ENCODE measurements at regions not wholly inside any gene's neighbourhood (a gene's known extent, or its start where the extent isn't known, plus 50 kb on each side); places are given as distances from the start of the nearest gene placed in this dataset.

DNA sequence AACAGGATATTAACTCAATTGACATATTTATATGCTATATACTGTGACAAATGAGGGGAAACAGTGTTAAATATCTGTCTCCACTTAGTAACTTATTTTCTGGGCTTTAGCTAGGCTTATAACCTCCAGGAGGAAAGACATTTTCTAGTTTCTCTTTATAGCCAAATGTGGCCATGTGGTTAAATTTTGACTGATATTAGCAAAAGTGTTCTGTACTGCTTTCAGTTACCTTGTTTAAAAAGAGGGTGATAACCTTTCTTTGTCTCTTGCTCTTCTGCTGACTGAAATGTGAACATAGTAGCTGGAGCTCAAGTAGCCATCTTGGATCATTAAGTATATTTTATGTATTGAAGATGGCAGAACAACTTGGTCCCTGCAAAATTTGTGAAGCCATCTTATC lies 253.7 kb downstream of the PDHA2 start:
- Histone ChIP-seq H3K4me2 (ENCODE audit: low read depth, low read length) (no peak overlapping the region), H4K5ac (ENCODE audit: low read depth, low read length) (no peak overlapping the region), H3K23ac (ENCODE audit: low read depth, low read length) (no peak overlapping the region), H3K36me3 (ENCODE audit: control insufficient read depth, insufficient read depth, low read length) (no peaks in the 10 kb centered on the region), H3K9me3 (ENCODE audit: control insufficient read depth, insufficient read depth, low read length) (0 out of 2 replicates have a peak, but pooled peaks cover 3% of the 10 kb centered on the region), H3K4me3 (ENCODE audit: insufficient read depth, low read depth, low read length) (no peak overlapping the region), H4K91ac (ENCODE audit: insufficient read depth, low read depth, low read length) (no peak overlapping the region), H3K79me1 (ENCODE audit: low read depth in 1 of 2, low read length in 2 of 2) (no peaks in the 10 kb centered on the region), H2AFZ (replicated peaks; ENCODE audit: low read length, poor library complexity) (no peak overlapping the region), H3K56ac (ENCODE audit: extremely low read depth, insufficient read depth, low read length) (no peak overlapping the region), H2BK5ac (ENCODE audit: low read depth, low read length, poor library complexity, severe bottlenecking) (no peak overlapping the region), H2BK15ac (ENCODE audit: low read depth, low read length) (no peak overlapping the region), H3K9me1 (ENCODE audit: insufficient read depth, low read length) (no peaks in the 10 kb centered on the region), H2AK9ac (replicated peaks; ENCODE audit: low read depth, low read length, poor library complexity) (no peak overlapping the region), H3K4me1 (ENCODE audit: control insufficient read depth, insufficient read depth, low read length) (no peaks in the 10 kb centered on the region), H4K20me1 (ENCODE audit: insufficient read depth, low read length) (no peaks in the 10 kb centered on the region), H2BK120ac (ENCODE audit: low read depth, low read length) (no peak overlapping the region), H2AK5ac (ENCODE audit: low read depth, low read length) (no peak overlapping the region), H2BK20ac (ENCODE audit: low read depth, low read length) (no peak overlapping the region), H4K8ac (ENCODE audit: low read depth in 2 of 2, low read length in 2 of 2) (no peak overlapping the region), H3K9ac (ENCODE audit: low read depth, low read length) (no peak overlapping the region), H3K18ac (ENCODE audit: low read depth, low read length) (no peak overlapping the region), H3K14ac (replicated peaks; ENCODE audit: low read depth, low read length) (no peak overlapping the region), H3K4ac (ENCODE audit: low read depth, low read length) (no peak overlapping the region), H3K27me3 (ENCODE audit: control insufficient read depth, insufficient read depth, low read length) (no peaks in the 10 kb centered on the region), H3K27ac (ENCODE audit: insufficient read depth, low read length) (no peak overlapping the region)
- no TSS peak for BruUV-seq (replicated peaks)
- dilution Hi-C loops (cut with HindIII; ENCODE audit: low sequenced_read_pairs, unreplicated experiment) = no loop called here
- ChIA-PET CTCF (no interaction called here), POLR2A (ENCODE audit: unreplicated experiment) (no interaction called here)
- DNase-seq (no peak), ATAC-seq (ENCODE audit: low read depth) (no peak)
- TF ChIP-seq MAFK (IDR thresholded peaks at IDR 0.05; ENCODE audit: low read depth, low read length) (no peak), SMC3 (IDR thresholded peaks at IDR 0.05; ENCODE audit: low read depth, low read length) (no peak), RAD21 (IDR thresholded peaks at IDR 0.05; ENCODE audit: low read length) (no peak), NFE2L2 (IDR thresholded peaks at IDR 0.05; ENCODE audit: low read depth, low read length) (no peak), MAZ (IDR thresholded peaks at IDR 0.05; ENCODE audit: borderline replicate concordance, low read depth, low read length) (no peak), CEBPB (IDR thresholded peaks at IDR 0.05; ENCODE audit: low read depth, low read length) (no peak), MXI1 (IDR thresholded peaks at IDR 0.05; ENCODE audit: borderline replicate concordance, low read depth, low read length) (no peak), FOS (IDR thresholded peaks at IDR 0.05; ENCODE audit: low read depth, low read length) (no peak), POLR2A (IDR thresholded peaks at IDR 0.05; ENCODE audit: low read depth, low read length) (no peak), RFX5 (IDR thresholded peaks at IDR 0.05; ENCODE audit: low read depth, low read length) (no peak), RCOR1 (IDR thresholded peaks at IDR 0.05; ENCODE audit: insufficient replicate concordance, low read length) (no peak), CHD1 (IDR thresholded peaks at IDR 0.05; ENCODE audit: low read depth, low read length) (no peak)
- TF ChIP-seq, protein P1, sequence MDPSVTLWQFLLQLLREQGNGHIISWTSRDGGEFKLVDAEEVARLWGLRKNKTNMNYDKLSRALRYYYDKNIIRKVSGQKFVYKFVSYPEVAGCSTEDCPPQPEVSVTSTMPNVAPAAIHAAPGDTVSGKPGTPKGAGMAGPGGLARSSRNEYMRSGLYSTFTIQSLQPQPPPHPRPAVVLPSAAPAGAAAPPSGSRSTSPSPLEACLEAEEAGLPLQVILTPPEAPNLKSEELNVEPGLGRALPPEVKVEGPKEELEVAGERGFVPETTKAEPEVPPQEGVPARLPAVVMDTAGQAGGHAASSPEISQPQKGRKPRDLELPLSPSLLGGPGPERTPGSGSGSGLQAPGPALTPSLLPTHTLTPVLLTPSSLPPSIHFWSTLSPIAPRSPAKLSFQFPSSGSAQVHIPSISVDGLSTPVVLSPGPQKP (IDR thresholded peaks at IDR 0.05; ENCODE audit: borderline replicate concordance, low read depth, low read length) = no peak
- TF ChIP-seq, protein P2, sequence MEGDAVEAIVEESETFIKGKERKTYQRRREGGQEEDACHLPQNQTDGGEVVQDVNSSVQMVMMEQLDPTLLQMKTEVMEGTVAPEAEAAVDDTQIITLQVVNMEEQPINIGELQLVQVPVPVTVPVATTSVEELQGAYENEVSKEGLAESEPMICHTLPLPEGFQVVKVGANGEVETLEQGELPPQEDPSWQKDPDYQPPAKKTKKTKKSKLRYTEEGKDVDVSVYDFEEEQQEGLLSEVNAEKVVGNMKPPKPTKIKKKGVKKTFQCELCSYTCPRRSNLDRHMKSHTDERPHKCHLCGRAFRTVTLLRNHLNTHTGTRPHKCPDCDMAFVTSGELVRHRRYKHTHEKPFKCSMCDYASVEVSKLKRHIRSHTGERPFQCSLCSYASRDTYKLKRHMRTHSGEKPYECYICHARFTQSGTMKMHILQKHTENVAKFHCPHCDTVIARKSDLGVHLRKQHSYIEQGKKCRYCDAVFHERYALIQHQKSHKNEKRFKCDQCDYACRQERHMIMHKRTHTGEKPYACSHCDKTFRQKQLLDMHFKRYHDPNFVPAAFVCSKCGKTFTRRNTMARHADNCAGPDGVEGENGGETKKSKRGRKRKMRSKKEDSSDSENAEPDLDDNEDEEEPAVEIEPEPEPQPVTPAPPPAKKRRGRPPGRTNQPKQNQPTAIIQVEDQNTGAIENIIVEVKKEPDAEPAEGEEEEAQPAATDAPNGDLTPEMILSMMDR (conservative IDR thresholded peaks at IDR 0.05; ENCODE audit: low read depth, low read length) = no peak
- TF ChIP-seq, protein P3, sequence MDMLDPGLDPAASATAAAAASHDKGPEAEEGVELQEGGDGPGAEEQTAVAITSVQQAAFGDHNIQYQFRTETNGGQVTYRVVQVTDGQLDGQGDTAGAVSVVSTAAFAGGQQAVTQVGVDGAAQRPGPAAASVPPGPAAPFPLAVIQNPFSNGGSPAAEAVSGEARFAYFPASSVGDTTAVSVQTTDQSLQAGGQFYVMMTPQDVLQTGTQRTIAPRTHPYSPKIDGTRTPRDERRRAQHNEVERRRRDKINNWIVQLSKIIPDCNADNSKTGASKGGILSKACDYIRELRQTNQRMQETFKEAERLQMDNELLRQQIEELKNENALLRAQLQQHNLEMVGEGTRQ (IDR thresholded peaks at IDR 0.05; ENCODE audit: low read depth, low read length) = no peak
- in situ Hi-C loops (cut with MboI; ENCODE audit: low sequenced_read_pairs) = no loop called here
- intact Hi-C loops (cut with micrococcal nuclease) = no loop called here
